HG02798 (cell line): ENCODE measurements at regions not wholly inside any gene's neighbourhood (a gene's known extent, or its start where the extent isn't known, plus 50 kb on each side); places are given as distances from the start of the nearest gene placed in this dataset.

ENCODE experiments used
- ATAC-seq: cut with Tn5 transposase; IDR thresholded peaks from one replicate; pipeline ENCODE4 v1.9.1; 2021; ENCODE audit warnings: mild to moderate bottlenecking; ENCODE audit not compliant: unreplicated experiment, poor library complexity

- no peak for ATAC-seq
These were observed 204.9 kb upstream of the CDH13 start for GRCh38 chr16:82421851-82422250.

- no peak for ATAC-seq
These were observed 207.4 kb upstream of the CDH13 start for GRCh38 chr16:82419332-82419731.

GRCh38 chr16:82414476-82414875 lies 212.3 kb upstream of the CDH13 start:
- ATAC-seq, result no peak

- no peak for ATAC-seq
These were observed 214.0 kb upstream of the CDH13 start for GRCh38 chr16:82412770-82413169.

- ATAC-seq, result no peak
These were observed 221.0 kb upstream of the CDH13 start for GRCh38 chr16:82405736-82406135.

GRCh38 chr16:82404586-82405315 lies 222.0 kb upstream of the CDH13 start:
- no peak for ATAC-seq

- ATAC-seq, result no peak
These were observed 224.0 kb upstream of the CDH13 start for GRCh38 chr16:82402665-82403218.

- ATAC-seq, result no peak
These were observed 226.7 kb upstream of the CDH13 start for GRCh38 chr16:82400046-82400445.

- no peak for ATAC-seq
These were observed 226.5 kb upstream of the MPHOSPH6 start for GRCh38 chr16:82396509-82396908.

- no peak for ATAC-seq
These were observed 225.2 kb upstream of the MPHOSPH6 start for GRCh38 chr16:82395212-82395611.

GRCh38 chr16:82391690-82392089 lies 221.7 kb upstream of the MPHOSPH6 start:
- ATAC-seq, result no peak

GRCh38 chr16:82389956-82390650 lies 220.1 kb upstream of the MPHOSPH6 start:
- ATAC-seq, result no peak

- no peak for ATAC-seq
These were observed 216.7 kb upstream of the MPHOSPH6 start for GRCh38 chr16:82386761-82387160.

- ATAC-seq, result no peak
These were observed 214.9 kb upstream of the MPHOSPH6 start for GRCh38 chr16:82384949-82385348.

- ATAC-seq, result no peak
These were observed 214.0 kb upstream of the MPHOSPH6 start for GRCh38 chr16:82384017-82384416.

GRCh38 chr16:82382521-82382920 lies 212.5 kb upstream of the MPHOSPH6 start:
- no peak for ATAC-seq

GRCh38 chr16:82379551-82379950 lies 209.5 kb upstream of the MPHOSPH6 start:
- ATAC-seq, result no peak

GRCh38 chr16:82373976-82374375 lies 204.0 kb upstream of the MPHOSPH6 start:
- ATAC-seq, result no peak

- ATAC-seq, result no peak
These were observed 200.3 kb upstream of the MPHOSPH6 start for GRCh38 chr16:82370282-82370681.

GRCh38 chr16:82368041-82368440 lies 198.0 kb upstream of the MPHOSPH6 start:
- ATAC-seq, result no peak

GRCh38 chr16:82366462-82366861 lies 196.4 kb upstream of the MPHOSPH6 start:
- no peak for ATAC-seq

- no peak for ATAC-seq
These were observed 194.7 kb upstream of the MPHOSPH6 start for GRCh38 chr16:82364690-82365089.
